ENCODE measurements at regions not wholly inside any gene's neighbourhood (a gene's known extent, or its start where the extent isn't known, plus 50 kb on each side); places are given as distances from the start of the nearest gene placed in this dataset.
A peak's percentile ranks its signal among the peaks of the same experiment; 100 is the strongest.

- DNase-seq (ENCODE audit: low spot score), result peak; percentile 15
Observed at GRCh38 chr2:208545403-208546042, 138.9 kb downstream of the PTH2R start.

GRCh38 chr2:208546107-208546506 lies 139.5 kb downstream of the PTH2R start:
- DNase-seq (ENCODE audit: low spot score), result no peak

GRCh38 chr2:208546860-208547650 lies 140.5 kb downstream of the PTH2R start:
- DNase-seq (ENCODE audit: low spot score), result no peak

GRCh38 chr2:208548700-208549099 lies 142.1 kb downstream of the PTH2R start:
- DNase-seq (ENCODE audit: low spot score), result no peak

- DNase-seq (ENCODE audit: low spot score), result no peak
Observed at GRCh38 chr2:208549546-208550158, 143.1 kb downstream of the PTH2R start.

- no peak for DNase-seq (ENCODE audit: low spot score)
Observed at GRCh38 chr2:208552943-208553342, 146.4 kb downstream of the PTH2R start.

GRCh38 chr2:208556983-208557484 lies 150.4 kb downstream of the PTH2R start:
- DNase-seq (ENCODE audit: low spot score), result no peak

GRCh38 chr2:208565690-208566416 lies 159.3 kb downstream of the PTH2R start:
- DNase-seq (ENCODE audit: low spot score), result no peak

- no peak for DNase-seq (ENCODE audit: low spot score)
Observed at GRCh38 chr2:208568203-208568602, 161.6 kb downstream of the PTH2R start.

- DNase-seq (ENCODE audit: low spot score), result no peak
Observed at GRCh38 chr2:208570066-208570465, 163.5 kb downstream of the PTH2R start.

- DNase-seq (ENCODE audit: low spot score), result no peak
Observed at GRCh38 chr2:208570851-208571763, 164.5 kb downstream of the PTH2R start.

GRCh38 chr2:208571764-208572131 lies 165.2 kb downstream of the PTH2R start:
- no peak for DNase-seq (ENCODE audit: low spot score)

GRCh38 chr2:208573569-208573968 lies 167.0 kb downstream of the PTH2R start:
- no peak for DNase-seq (ENCODE audit: low spot score)

GRCh38 chr2:208579678-208580077 lies 173.1 kb downstream of the PTH2R start:
- DNase-seq (ENCODE audit: low spot score), result no peak

GRCh38 chr2:208584378-208584985 lies 177.9 kb downstream of the PTH2R start:
- DNase-seq (ENCODE audit: low spot score), result no peak

- no peak for DNase-seq (ENCODE audit: low spot score)
Observed at GRCh38 chr2:208586516-208586915, 179.9 kb downstream of the PTH2R start.

GRCh38 chr2:208594642-208595385 lies 188.2 kb downstream of the PTH2R start:
- DNase-seq (ENCODE audit: low spot score), result no peak

GRCh38 chr2:208595386-208596275 lies 189.0 kb downstream of the PTH2R start:
- peak; percentile 55 for DNase-seq (ENCODE audit: low spot score)

- DNase-seq (ENCODE audit: low spot score), result peak; percentile 15
Observed at GRCh38 chr2:208607694-208608093, 201.1 kb downstream of the PTH2R start.

Data from HuH-7 (cell line).